ENCODE measurements at regions not wholly inside any gene's neighbourhood (a gene's known extent, or its start where the extent isn't known, plus 50 kb on each side); places are given as distances from the start of the nearest gene placed in this dataset.

GRCh38 chr4:128548381-128548780 lies 260.8 kb upstream of the PGRMC2 start:
- peaks cover 5% of the 10 kb centered on the region for H3K4me1 ChIP-seq (ENCODE audit: insufficient read depth, low read length, poor library complexity, severe bottlenecking)

GRCh38 chr4:128544272-128544671 lies 256.7 kb upstream of the PGRMC2 start:
- H2AFZ ChIP-seq (ENCODE audit: low read length), result no peak overlapping the region
- no peaks in the 10 kb centered on the region for H3K9me3 ChIP-seq (ENCODE audit: insufficient read depth, low read depth, low read length)
- H3K36me3 ChIP-seq (ENCODE audit: insufficient read depth, low read length), result no peaks in the 10 kb centered on the region
- no peaks in the 10 kb centered on the region for H3K79me2 ChIP-seq (ENCODE audit: insufficient read depth, low read length)
- H3K4me2 ChIP-seq (ENCODE audit: low read depth, low read length, poor library complexity, severe bottlenecking), result no peak overlapping the region
- no peaks in the 10 kb centered on the region for H4K20me1 ChIP-seq (ENCODE audit: insufficient read depth, low read length, poor library complexity, severe bottlenecking)
- H3K9me2 ChIP-seq (replicated peaks; ENCODE audit: low read depth, low read length), result no peaks in the 10 kb centered on the region
- TF ChIP-seq CTCF (conservative IDR thresholded peaks at IDR 0.05; ENCODE audit: low read length) (no peak), EZH2phosphoT487 (IDR thresholded peaks at IDR 0.05; ENCODE audit: borderline replicate concordance) (no peak)
- H3K4me3 ChIP-seq (ENCODE audit: low read length, poor library complexity, severe bottlenecking), result no peak overlapping the region
- H3K27me3 ChIP-seq (ENCODE audit: insufficient read depth, low read length, poor library complexity, severe bottlenecking), result no peaks in the 10 kb centered on the region
- no peaks in the 10 kb centered on the region for H3K4me1 ChIP-seq (ENCODE audit: insufficient read depth, low read length, poor library complexity, severe bottlenecking)
- H3K9ac ChIP-seq (ENCODE audit: low read depth, low read length, poor library complexity, severe bottlenecking), result no peak overlapping the region
- H3F3A ChIP-seq (ENCODE audit: low read depth), result no peaks in the 10 kb centered on the region

More at GRCh38 chr4:128548381-128548780, 260.8 kb upstream of the PGRMC2 start:
- Histone ChIP-seq H3K4me2 (ENCODE audit: low read depth, low read length, poor library complexity, severe bottlenecking) (no peak overlapping the region), H3K36me3 (ENCODE audit: insufficient read depth, low read length) (no peaks in the 10 kb centered on the region), H4K20me1 (ENCODE audit: insufficient read depth, low read length, poor library complexity, severe bottlenecking) (no peaks in the 10 kb centered on the region), H3F3A (ENCODE audit: low read depth) (no peaks in the 10 kb centered on the region), H3K27me3 (ENCODE audit: insufficient read depth, low read length, poor library complexity, severe bottlenecking) (no peaks in the 10 kb centered on the region), H3K79me2 (ENCODE audit: insufficient read depth, low read length) (no peaks in the 10 kb centered on the region), H3K4me3 (ENCODE audit: low read length, poor library complexity, severe bottlenecking) (no peak overlapping the region), H3K9me3 (ENCODE audit: insufficient read depth, low read depth, low read length) (no peaks in the 10 kb centered on the region), H3K9me2 (replicated peaks; ENCODE audit: low read depth, low read length) (no peaks in the 10 kb centered on the region), H2AFZ (ENCODE audit: low read length) (no peak overlapping the region), H3K9ac (ENCODE audit: low read depth, low read length, poor library complexity, severe bottlenecking) (no peak overlapping the region)
- TF ChIP-seq CTCF (conservative IDR thresholded peaks at IDR 0.05; ENCODE audit: low read length), result no peak
- no peak for TF ChIP-seq EZH2phosphoT487 (IDR thresholded peaks at IDR 0.05; ENCODE audit: borderline replicate concordance)

- no peak for TF ChIP-seq CTCF (conservative IDR thresholded peaks at IDR 0.05; ENCODE audit: low read length)
- TF ChIP-seq EZH2phosphoT487 (IDR thresholded peaks at IDR 0.05; ENCODE audit: borderline replicate concordance), result no peak
- H3K9ac ChIP-seq (ENCODE audit: low read depth, low read length, poor library complexity, severe bottlenecking), result no peak overlapping the region
- H3F3A ChIP-seq (ENCODE audit: low read depth), result no peaks in the 10 kb centered on the region
- no peaks in the 10 kb centered on the region for H3K79me2 ChIP-seq (ENCODE audit: insufficient read depth, low read length)
- no peaks in the 10 kb centered on the region for H4K20me1 ChIP-seq (ENCODE audit: insufficient read depth, low read length, poor library complexity, severe bottlenecking)
- no peaks in the 10 kb centered on the region for H3K9me3 ChIP-seq (ENCODE audit: insufficient read depth, low read depth, low read length)
- no peak overlapping the region for H2AFZ ChIP-seq (ENCODE audit: low read length)
- H3K36me3 ChIP-seq (ENCODE audit: insufficient read depth, low read length), result no peaks in the 10 kb centered on the region
- no peaks in the 10 kb centered on the region for H3K4me1 ChIP-seq (ENCODE audit: insufficient read depth, low read length, poor library complexity, severe bottlenecking)
- H3K9me2 ChIP-seq (replicated peaks; ENCODE audit: low read depth, low read length), result no peaks in the 10 kb centered on the region
- no peak overlapping the region for H3K4me3 ChIP-seq (ENCODE audit: low read length, poor library complexity, severe bottlenecking)
- H3K27me3 ChIP-seq (ENCODE audit: insufficient read depth, low read length, poor library complexity, severe bottlenecking), result no peaks in the 10 kb centered on the region
- no peak overlapping the region for H3K4me2 ChIP-seq (ENCODE audit: low read depth, low read length, poor library complexity, severe bottlenecking)
These were observed 256.1 kb upstream of the PGRMC2 start for GRCh38 chr4:128543696-128544095.
